ENCODE measurements at regions not wholly inside any gene's neighbourhood (a gene's known extent, or its start where the extent isn't known, plus 50 kb on each side); places are given as distances from the start of the nearest gene placed in this dataset.

DNA sequence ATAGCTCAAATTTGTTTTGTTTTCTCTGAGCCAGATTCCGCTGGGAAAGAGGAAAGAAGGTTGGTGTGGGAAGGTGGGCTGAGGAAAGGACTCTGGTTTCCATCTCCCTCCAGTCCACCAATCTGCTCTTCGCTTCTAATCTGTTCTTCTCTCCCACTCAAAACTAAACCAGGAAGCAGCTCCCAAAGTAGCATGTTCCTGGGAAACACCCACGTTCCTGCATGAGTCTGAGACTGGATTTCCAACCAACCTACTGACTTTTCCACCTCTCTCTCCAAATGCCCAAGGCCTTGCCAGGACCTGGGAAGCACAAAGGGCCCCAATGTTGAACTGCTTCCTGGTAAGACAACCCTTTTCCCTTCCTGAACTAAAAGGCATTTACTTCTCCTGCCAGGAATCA, 110.2 kb downstream of the WT1 start:
- TF ChIP-seq, protein P1, sequence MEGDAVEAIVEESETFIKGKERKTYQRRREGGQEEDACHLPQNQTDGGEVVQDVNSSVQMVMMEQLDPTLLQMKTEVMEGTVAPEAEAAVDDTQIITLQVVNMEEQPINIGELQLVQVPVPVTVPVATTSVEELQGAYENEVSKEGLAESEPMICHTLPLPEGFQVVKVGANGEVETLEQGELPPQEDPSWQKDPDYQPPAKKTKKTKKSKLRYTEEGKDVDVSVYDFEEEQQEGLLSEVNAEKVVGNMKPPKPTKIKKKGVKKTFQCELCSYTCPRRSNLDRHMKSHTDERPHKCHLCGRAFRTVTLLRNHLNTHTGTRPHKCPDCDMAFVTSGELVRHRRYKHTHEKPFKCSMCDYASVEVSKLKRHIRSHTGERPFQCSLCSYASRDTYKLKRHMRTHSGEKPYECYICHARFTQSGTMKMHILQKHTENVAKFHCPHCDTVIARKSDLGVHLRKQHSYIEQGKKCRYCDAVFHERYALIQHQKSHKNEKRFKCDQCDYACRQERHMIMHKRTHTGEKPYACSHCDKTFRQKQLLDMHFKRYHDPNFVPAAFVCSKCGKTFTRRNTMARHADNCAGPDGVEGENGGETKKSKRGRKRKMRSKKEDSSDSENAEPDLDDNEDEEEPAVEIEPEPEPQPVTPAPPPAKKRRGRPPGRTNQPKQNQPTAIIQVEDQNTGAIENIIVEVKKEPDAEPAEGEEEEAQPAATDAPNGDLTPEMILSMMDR (IDR thresholded peaks at IDR 0.05): no peak
- TF ChIP-seq ZFX (IDR thresholded peaks at IDR 0.05; ENCODE audit: borderline replicate concordance): no peak

DNA sequence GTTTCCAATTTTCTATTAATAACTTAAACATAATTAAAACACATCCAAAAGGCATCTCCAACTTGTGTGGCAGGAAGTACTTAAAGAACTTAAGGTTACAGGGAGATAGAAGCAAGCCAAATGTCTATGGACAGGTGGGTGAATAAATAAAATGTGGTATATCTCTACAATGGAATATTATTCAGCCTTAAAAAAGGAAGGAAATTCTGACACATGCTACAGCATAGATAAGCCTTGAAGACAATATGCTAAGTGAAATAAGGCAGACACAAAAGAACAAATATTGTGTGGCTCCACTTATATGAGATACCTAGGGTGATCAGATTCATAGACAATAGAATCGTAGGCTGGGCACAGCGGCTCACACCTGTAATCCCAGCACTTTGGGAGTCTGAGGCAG, 109.6 kb downstream of the WT1 start:
- H3K27ac ChIP-seq: no peak overlapping the region
- TF ChIP-seq ZFX (IDR thresholded peaks at IDR 0.05; ENCODE audit: borderline replicate concordance): no peak
- TF ChIP-seq, protein P1 (IDR thresholded peaks at IDR 0.05): no peak

More for the DNA sequence above, 110.2 kb downstream of the WT1 start:
- H3K27ac ChIP-seq: no peak overlapping the region

DNA sequence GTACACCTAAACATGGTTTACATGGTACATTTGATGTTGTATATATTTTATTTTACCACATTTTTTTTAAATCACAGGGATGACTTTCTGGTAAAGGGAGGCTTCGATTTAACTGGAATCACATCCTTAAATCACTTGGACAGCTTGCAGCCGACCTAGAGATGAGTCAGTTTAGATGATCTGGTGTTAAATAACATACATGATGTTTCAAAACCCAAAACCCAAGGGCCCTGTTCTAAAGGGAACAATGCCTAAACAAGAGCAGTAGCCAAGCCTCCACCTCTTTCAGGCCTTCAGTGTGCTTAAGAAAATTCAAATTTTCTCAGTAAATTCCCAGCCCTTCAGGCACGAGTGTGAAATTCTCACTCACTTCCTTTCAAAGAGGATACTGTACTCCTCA, 108.8 kb downstream of the WT1 start:
- TF ChIP-seq, protein P1 (IDR thresholded peaks at IDR 0.05): no peak
- TF ChIP-seq ZFX (IDR thresholded peaks at IDR 0.05; ENCODE audit: borderline replicate concordance): no peak
- no peak overlapping the region for H3K27ac ChIP-seq

DNA sequence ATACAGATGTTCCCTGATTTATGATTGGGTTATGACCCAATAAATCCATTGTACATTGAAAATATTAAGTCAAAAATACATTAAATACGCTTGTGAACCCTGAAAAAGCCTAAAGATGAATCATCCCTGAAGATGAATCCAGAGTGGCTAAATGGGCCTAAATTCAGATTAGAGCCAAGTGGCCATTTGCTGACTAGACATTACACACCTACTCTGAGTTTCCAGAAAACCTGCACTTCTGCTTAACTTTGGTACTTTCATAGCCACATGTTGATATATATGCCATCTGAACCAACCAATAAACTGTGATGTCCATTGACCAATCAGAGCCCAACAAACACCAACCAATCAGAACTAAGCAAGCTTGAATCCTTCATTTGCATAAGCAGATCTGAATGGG, 106.9 kb downstream of the WT1 start:
- no peak overlapping the region for H3K27ac ChIP-seq
- TF ChIP-seq, protein P1 (IDR thresholded peaks at IDR 0.05): no peak

DNA sequence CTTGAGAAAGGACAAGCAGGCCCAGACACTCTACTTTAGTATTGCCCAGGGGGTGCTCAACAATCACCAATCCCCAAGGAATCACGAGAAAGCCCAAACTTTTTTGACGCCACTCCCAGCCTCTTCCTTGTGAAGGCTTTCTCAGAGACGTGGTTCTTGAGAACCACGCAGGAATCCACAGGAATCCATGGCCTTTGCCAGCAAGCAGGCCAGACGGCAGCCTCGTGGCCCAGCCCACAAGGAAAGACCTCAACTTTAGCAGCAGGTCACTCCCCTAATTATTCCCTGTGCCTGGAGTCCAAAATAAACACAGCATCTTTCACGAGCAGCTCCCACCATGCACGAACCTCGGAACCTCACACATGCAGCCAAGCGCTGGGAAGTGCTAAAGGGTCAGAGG, 104.2 kb downstream of the WT1 start:
- no peak overlapping the region for H3K27ac ChIP-seq
- TF ChIP-seq ZFX (IDR thresholded peaks at IDR 0.05; ENCODE audit: borderline replicate concordance): no peak
- TF ChIP-seq, protein P1 (IDR thresholded peaks at IDR 0.05): no peak

DNA sequence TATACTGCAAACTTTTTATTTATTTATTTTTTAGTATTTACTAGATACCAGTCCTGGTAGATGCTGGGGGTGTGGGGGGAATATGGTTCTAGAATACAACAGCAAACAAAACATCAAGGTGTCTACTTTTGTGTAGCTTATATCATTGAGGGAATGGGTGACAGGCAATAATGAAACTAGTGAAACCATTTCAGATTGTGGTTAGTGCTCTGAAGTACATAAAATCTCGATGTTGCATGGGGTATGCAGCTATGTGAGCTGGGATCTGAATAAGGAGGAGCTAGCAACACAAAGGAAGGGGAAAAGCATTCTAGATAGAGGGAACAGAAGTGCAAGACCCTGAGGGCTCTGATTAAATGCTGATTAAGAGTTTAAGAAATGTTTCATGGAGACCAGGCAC, 103.5 kb downstream of the WT1 start:
- H3K27ac ChIP-seq: no peak overlapping the region
- TF ChIP-seq ZFX (IDR thresholded peaks at IDR 0.05; ENCODE audit: borderline replicate concordance): no peak
- TF ChIP-seq, protein P1 (IDR thresholded peaks at IDR 0.05): no peak

DNA sequence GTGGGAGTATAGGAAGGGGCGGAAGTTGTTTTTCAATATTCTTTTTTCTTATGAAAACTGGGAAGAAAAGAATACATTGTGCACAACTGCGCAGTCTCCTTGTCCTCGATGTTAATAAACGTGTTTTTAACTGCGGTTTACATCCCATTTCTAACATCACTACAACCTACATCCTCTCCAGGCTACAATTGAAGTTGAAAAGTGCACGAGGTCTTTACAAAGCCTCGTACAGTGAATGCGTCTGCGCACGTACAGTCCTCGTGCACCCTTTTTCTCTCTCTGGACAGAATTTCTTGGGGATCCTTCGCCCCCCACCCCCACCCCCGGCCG, 102.4 kb downstream of the WT1 start:
- TF ChIP-seq, protein P1 (IDR thresholded peaks at IDR 0.05): no peak
- no peak for TF ChIP-seq ZFX (IDR thresholded peaks at IDR 0.05; ENCODE audit: borderline replicate concordance)
- no peak overlapping the region for H3K27ac ChIP-seq

All from 22Rv1 (cell line).